Erythroblast (primary cell): ENCODE measurements at regions not wholly inside any gene's neighbourhood (a gene's known extent, or its start where the extent isn't known, plus 50 kb on each side); places are given as distances from the start of the nearest gene placed in this dataset.

Experiments used
- GATA1 ChIP-seq: IDR thresholded peaks from 2 replicates; pipeline ENCODE4 v1.6.1; 2011; ENCODE audit warnings: low read depth, mild to moderate bottlenecking, control low read depth, low read length, moderate library complexity
- POLR2A ChIP-seq: IDR thresholded peaks from 2 replicates; pipeline ENCODE4 v1.6.1; 2011; ENCODE audit warnings: mild to moderate bottlenecking, low read length

DNA sequence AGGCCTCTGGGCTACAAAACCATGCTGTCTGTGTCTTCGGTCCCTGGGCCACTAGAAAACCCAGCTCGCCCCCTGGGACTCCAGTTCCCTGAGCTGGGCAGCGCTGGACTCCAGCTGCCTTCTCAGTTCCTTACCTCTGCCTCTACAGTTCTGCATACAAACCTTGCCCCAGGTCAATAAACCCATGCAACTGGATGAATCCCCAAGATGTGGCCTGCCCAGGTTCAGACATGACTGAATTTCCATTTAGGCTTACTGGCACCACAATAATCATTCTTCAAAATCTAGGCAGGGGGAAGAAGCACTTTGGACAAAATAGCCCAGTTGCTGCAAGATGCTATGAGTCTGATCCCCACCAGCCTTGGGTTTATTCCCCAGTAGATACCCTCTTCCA is 159.5 kb downstream of the RRAGC start:
- TF ChIP-seq POLR2A (no peak), GATA1 (no peak)
